ENCODE measurements at regions not wholly inside any gene's neighbourhood (a gene's known extent, or its start where the extent isn't known, plus 50 kb on each side); places are given as distances from the start of the nearest gene placed in this dataset.

DNA sequence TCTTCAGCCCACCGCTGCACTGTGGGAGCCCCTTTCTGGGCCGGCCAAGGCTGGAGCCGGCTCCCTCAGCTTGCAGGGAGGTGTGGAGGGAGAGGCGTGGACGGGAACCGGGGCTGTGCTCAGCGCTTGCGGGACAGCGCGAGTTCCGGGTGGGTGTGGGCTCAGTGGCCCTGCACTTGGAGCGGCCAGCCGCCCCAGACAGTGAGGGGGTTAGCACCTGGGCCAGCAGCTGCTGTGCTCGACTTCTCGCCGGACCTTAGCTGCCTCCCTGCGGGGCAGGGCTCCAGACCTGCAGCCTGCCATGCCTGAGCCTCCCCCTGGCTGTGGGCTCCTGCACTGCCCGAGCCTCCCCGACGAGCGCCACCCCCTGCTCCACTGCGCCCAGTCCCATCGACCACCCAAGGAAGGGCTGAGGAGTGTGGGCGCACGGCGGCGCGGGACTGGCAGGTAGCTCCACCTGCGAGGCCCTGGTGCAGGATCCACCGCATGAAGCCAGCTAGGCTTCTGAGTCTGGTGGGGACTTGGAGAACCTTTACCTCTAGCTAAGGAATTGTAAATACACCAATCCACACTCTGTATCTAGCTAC, 92.9 kb upstream of the MAST4 start:
- WGBS, 2 experiments (ENCODE audit: insufficient coverage in 1 of 2, insufficient read length in 1 of 2): 95 to 98% methylated on average over 20 to 30 of the region's 30 CpGs

DNA sequence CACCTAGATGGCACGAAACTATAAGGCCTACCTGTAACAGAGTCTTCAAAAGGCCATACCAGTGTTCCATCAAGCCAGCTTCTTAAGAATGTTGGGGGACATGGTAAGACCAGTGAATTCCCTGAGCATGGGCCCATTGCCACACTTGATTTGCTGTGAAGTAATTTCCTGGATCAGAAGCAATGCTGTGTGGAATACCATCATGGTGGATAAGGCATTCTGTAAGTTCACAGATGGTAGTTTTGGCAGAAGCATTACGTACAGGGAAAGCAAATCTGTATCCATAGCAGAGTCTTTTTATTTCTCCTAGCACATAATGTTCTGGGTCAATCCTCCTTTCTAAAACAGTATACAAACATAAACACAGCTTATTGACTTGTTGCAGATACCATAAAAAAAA, 89.1 kb upstream of the MAST4 start:
- Mint-ChIP-seq H3K4me3 (no peak overlapping the region), H3K9me3 (peaks cover 16% of the 10 kb centered on the region), H3K27me3 (ENCODE audit: insufficient read depth) (no peaks in the 10 kb centered on the region), H3K4me1 (no peaks in the 10 kb centered on the region), H3K36me3 (ENCODE audit: low read depth) (no peaks in the 10 kb centered on the region), H3K27ac (no peak overlapping the region)
- Histone ChIP-seq H3K9ac (ENCODE audit: extremely low read depth, low read length, poor library complexity, severe bottlenecking) (no peak overlapping the region), H3K4me3 (ENCODE audit: low read length) (no peak overlapping the region), H3K27ac (ENCODE audit: low read depth, low read length) (no peak overlapping the region), H3K36me3 (ENCODE audit: control insufficient read depth, insufficient read depth, low read length) (no peaks in the 10 kb centered on the region), H3K9me3 (ENCODE audit: control insufficient read depth, low read length) (peaks cover 18% of the 10 kb centered on the region), H3K27me3 (ENCODE audit: control insufficient read depth, insufficient read depth, low read length, poor library complexity, severe bottlenecking) (no peaks in the 10 kb centered on the region), H3K4me1 (ENCODE audit: control insufficient read depth, insufficient read depth, low read length) (no peaks in the 10 kb centered on the region)
- TF ChIP-seq CTCF (conservative IDR thresholded peaks at IDR 0.05): no peak
- WGBS, 2 experiments (ENCODE audit: insufficient coverage in 1 of 2, insufficient read length in 1 of 2): 76 to 86% methylated on average over 2 of the region's 2 CpGs
- DNase-seq: no peak

More for the DNA sequence above, 92.9 kb upstream of the MAST4 start:
- H3K4me3 Mint-ChIP-seq: no peak overlapping the region
- no peak for TF ChIP-seq CTCF (conservative IDR thresholded peaks at IDR 0.05)
- DNase-seq: no peak
- H3K27me3 Mint-ChIP-seq (ENCODE audit: insufficient read depth): peaks cover 1% of the 10 kb centered on the region
- Histone ChIP-seq H3K9ac (ENCODE audit: extremely low read depth, low read length, poor library complexity, severe bottlenecking) (no peak overlapping the region), H3K27ac (ENCODE audit: low read depth, low read length) (no peak overlapping the region), H3K4me3 (ENCODE audit: low read length) (no peak overlapping the region), H3K9me3 (ENCODE audit: control insufficient read depth, low read length) (peaks cover 11% of the 10 kb centered on the region), H3K27me3 (ENCODE audit: control insufficient read depth, insufficient read depth, low read length, poor library complexity, severe bottlenecking) (no peaks in the 10 kb centered on the region), H3K36me3 (ENCODE audit: control insufficient read depth, insufficient read depth, low read length) (no peaks in the 10 kb centered on the region), H3K4me1 (ENCODE audit: control insufficient read depth, insufficient read depth, low read length) (no peaks in the 10 kb centered on the region)
- H3K36me3 Mint-ChIP-seq (ENCODE audit: low read depth): no peaks in the 10 kb centered on the region
- peaks cover 16% of the 10 kb centered on the region for H3K9me3 Mint-ChIP-seq
- H3K4me1 Mint-ChIP-seq: no peaks in the 10 kb centered on the region
- H3K27ac Mint-ChIP-seq: no peak overlapping the region

GRCh38 chr5:66511491-66511890, 84.7 kb upstream of the MAST4 start:
- no peaks in the 10 kb centered on the region for H3K27me3 ChIP-seq (ENCODE audit: control insufficient read depth, insufficient read depth, low read length, poor library complexity, severe bottlenecking)
- no peak overlapping the region for H3K4me3 ChIP-seq (ENCODE audit: low read length)
- peaks cover 2% of the 10 kb centered on the region for H3K4me1 ChIP-seq (ENCODE audit: control insufficient read depth, insufficient read depth, low read length)
- no peak overlapping the region for H3K27ac ChIP-seq (ENCODE audit: low read depth, low read length)
- H3K9me3 Mint-ChIP-seq: no peaks in the 10 kb centered on the region
- no peak overlapping the region for H3K27ac Mint-ChIP-seq
- peaks cover 9% of the 10 kb centered on the region for H3K9me3 ChIP-seq (ENCODE audit: control insufficient read depth, low read length)
- peaks cover 5% of the 10 kb centered on the region for H3K27me3 Mint-ChIP-seq (ENCODE audit: insufficient read depth)
- H3K4me3 Mint-ChIP-seq: no peak overlapping the region
- H3K9ac ChIP-seq (ENCODE audit: extremely low read depth, low read length, poor library complexity, severe bottlenecking): no peak overlapping the region
- 93 to 95% methylated on average over 4 of the region's 4 CpGs for WGBS, 2 experiments (ENCODE audit: insufficient coverage in 1 of 2, insufficient read length in 1 of 2)
- peaks cover 2% of the 10 kb centered on the region for H3K4me1 Mint-ChIP-seq
- H3K36me3 ChIP-seq (ENCODE audit: control insufficient read depth, insufficient read depth, low read length): no peaks in the 10 kb centered on the region
- TF ChIP-seq CTCF (conservative IDR thresholded peaks at IDR 0.05): no peak
- no peak for DNase-seq
- H3K36me3 Mint-ChIP-seq (ENCODE audit: low read depth): no peaks in the 10 kb centered on the region

All from endodermal cell (in vitro differentiated cells).